HG03571 (cell line): ENCODE measurements at regions not wholly inside any gene's neighbourhood (a gene's known extent, or its start where the extent isn't known, plus 50 kb on each side); places are given as distances from the start of the nearest gene placed in this dataset.

Experiments used
- ATAC-seq: cut with Tn5 transposase; IDR thresholded peaks from one replicate; pipeline ENCODE4 v1.9.1; 2021; ENCODE audit not compliant: unreplicated experiment

DNA sequence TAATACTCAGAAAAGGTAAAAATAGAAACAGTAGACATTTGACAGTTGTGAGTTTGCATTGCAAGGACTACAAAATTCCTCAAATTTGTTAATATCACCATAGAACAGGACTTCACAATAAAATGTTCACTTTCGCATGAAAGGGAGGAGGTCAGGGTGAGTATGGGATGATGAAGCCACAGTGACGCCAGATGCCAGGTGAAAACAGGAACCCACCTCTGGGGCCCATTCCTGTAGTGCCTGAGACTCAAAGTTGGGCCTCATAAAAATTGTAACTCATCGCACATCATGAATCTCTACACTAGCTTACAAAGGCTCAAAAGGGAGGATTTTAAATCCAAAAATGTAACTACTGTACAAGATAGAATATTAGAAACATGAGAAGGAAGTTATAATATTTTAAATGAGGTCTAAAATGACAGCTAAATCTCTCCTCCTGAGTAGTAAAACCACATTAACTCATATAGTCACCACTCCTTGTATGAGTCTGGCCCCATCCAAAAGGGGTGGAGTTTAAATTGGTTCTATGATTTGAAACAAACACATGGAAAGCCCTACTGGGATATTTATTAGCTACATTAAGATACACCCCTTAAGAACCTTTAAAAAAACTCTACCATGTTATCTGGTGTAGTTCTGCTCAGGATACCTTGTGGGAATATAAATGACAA, 93.7 kb downstream of the ETS2 start:
- ATAC-seq: no peak

DNA sequence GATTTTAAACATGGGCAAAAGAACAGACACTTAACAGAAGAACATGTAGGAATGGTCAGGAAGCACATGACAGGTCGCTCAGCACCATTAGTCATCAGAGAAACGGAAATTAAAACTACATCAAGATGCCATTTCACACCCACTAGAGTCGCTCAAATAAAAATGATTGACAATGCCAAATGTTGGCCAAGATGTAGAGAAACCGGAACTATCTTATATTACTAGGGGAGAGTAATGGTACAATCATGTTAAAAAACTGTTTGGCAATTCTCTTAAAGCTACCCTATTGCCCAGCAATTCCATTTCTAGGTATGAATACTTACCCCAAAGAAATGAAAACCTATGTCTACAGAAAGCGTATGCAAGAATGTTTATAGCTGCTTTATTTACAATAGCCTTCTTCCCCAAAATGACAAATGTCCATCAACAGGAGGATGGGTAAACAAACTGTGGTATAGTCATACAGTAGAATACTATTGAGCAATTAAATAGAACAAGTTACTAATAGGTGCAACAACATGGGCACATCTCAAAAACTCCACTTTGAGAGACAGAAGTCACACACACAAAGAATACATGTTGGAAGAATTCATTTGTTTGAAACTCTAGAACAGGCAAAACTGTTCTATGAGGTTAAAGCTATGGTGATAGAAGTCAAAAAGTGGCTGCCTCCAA, 92.8 kb downstream of the ETS2 start:
- no peak for ATAC-seq

- ATAC-seq: no peak
Observed at GRCh38 chr21:38897532-38898421, 92.0 kb downstream of the ETS2 start.

DNA sequence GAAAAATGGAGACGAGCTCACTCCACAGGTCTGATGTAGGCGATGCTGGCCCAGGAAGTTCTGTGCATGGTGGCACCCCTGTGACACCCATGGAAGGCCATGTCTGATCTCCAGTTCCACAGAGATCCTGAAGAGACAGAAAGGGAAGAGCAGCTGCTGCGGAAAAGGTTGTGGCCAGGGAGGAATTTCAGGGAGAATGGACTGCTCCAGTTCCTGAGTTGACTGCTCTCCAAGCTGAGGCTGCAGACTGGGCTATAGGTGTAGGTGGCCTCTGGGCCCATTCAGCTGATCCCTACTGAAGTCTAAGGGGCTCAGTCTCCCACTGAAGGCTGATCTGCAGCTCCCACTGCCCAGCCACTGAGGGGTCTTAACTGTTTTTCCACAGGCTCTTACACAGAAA, 89.2 kb downstream of the ETS2 start:
- no peak for ATAC-seq

- ATAC-seq: no peak
Observed at GRCh38 chr21:38888991-38889561, 83.3 kb downstream of the ETS2 start.

DNA sequence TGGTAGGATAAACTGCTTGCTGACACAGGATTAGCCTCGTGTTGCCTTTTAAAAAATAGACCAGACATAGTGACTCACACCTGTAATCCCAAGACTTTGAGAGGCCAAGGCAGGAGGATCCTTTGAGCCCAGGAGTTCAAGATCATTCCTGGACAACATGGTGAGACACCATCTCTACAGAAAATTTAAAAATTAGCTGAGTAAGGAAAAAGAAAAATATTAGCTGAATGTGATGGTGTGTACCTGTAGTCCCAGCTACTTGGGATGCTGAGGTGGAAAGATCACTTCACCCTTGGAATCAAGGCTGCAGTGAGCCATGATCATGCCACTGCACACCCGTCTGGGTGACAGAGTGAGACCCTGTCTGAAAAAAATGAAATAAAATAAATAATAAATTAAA, 82.0 kb downstream of the ETS2 start:
- ATAC-seq: no peak

- no peak for ATAC-seq
Observed at GRCh38 chr21:38887062-38887686, 81.4 kb downstream of the ETS2 start.

DNA sequence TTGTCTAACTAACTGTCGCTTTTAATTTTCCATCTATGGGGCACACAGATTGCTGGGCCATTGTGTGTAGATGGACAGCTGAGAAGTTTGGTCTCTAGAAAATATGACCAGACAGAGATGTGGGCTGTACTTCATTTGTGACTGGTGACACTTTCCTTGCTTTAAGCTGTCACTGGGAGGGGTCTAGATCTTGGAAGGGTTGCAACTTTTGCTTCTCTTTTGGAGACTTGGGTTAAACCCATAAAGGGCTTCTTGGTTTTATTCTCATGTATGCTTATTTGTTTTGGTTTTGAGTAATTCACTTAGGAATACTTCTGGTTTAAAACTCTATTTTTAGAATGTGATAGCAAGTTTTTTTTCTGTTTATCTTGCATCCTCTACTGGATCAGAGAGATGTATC, 80.2 kb downstream of the ETS2 start:
- ATAC-seq: no peak

DNA sequence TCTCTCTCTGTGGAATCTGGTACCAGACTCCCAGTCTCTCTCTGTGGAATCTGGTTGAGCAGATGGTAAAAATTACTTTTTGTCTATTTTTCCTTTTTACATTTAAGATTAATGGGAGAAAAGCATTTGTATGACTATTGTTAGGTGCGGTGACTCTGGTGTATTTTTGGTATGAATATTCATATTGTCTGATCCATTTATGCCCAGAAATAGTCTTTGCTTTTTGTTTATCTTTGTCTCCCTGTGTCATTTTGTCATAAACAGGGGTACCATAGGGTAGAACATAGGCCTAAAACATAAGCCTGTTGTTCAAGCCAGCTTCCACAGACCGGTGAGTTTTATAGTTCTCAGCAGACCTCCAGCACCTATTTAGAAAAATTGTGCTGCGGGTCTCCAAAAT, 78.7 kb downstream of the ETS2 start:
- ATAC-seq: no peak

DNA sequence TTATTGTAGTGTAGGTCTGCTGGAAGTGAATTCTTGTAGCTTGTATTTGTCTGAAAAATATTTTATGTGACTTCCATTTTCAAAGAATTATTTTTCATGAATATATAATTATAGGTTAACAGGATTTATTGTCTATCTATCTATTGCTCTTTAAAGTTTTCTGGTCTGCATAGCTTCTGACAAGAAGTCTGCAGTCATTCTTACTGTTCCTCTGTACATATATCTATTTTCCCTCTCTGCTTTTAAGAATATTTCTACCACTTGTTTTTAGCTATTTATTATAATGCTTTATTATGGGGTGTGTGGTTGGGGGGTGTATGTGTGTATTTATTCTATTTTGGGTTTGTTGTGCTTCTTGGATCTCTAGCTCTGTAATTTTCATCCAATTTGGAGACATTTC, 77.4 kb downstream of the ETS2 start:
- no peak for ATAC-seq

- no peak for ATAC-seq
Observed at GRCh38 chr21:38881131-38881530, 75.4 kb downstream of the ETS2 start.

- ATAC-seq: no peak
Observed at GRCh38 chr21:38880577-38880966, 74.8 kb downstream of the ETS2 start.

- no peak for ATAC-seq
Observed at GRCh38 chr21:38879912-38880576, 74.3 kb downstream of the ETS2 start.

- no peak for ATAC-seq
Observed at GRCh38 chr21:38878379-38879179, 72.8 kb downstream of the ETS2 start.

DNA sequence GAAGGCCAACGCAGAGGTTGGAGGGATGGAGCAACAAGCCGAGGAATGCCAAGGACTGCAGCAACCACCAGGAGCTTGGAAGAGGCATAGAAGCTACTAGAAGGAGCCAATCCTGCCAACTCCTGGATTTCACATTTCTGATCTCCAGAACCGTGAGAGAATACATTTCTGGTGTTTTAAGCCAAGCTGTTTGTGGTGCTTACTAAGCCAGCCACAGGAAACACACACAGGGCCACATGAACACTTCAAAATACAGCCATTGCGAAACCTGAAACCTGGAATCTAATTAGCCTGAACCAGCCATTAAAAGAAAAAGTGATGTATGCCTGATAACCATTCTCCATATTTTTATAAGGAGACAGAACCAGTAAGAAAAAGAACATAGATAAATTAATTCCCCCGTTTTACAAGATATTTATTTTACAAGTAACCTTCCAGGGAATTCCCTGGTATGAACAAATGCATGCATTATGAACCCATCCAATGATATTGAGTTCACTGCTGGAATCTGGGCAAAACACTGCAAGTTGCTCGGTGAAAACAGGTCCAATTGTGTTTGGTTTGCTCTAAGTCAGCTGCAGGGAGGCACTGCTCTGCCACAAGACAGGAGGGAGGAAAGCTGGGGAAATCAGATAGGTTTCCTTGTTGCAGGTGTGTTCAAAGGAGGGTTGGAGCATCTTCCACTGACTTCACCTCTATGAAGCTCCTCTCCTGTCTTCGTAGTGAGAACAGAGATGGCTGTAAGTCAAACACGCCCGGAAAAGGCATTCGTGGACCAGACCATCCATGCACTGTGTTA, 70.2 kb downstream of the ETS2 start:
- ATAC-seq: no peak
